ENCODE measurements at regions not wholly inside any gene's neighbourhood (a gene's known extent, or its start where the extent isn't known, plus 50 kb on each side); places are given as distances from the start of the nearest gene placed in this dataset.

DNA sequence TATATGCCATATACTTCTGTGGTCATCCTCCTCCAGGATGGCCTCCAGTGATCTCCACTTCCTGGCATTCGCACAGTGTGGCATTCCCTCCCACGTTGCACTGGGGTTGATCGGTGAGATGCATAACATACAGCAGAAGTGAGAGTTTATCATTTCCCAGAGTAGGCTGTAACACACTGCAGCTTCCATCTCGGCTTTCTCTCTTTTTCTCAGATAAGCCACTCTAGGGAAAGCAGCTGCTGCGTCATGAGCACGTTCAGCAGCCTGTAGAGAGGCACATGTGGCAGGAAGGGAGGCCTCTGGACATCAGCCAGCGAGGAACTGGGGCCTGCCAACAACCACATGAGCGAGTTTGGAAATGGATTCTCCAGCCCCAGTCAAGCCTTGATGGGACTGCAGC, 807.1 kb downstream of the DIAPH3 start:
- DNase-seq: peak; percentile 77
- no peaks in the 10 kb centered on the region for H3K36me3 ChIP-seq (ENCODE audit: low read depth, missing control alignments)
- 30 to 49% methylated on average over 8 of the region's 8 CpGs for WGBS, 2 donors
- H3K27me3 ChIP-seq: no peaks in the 10 kb centered on the region
- TF ChIP-seq POLR2A (IDR thresholded peaks at IDR 0.05): no peak
- TF ChIP-seq, protein P1, sequence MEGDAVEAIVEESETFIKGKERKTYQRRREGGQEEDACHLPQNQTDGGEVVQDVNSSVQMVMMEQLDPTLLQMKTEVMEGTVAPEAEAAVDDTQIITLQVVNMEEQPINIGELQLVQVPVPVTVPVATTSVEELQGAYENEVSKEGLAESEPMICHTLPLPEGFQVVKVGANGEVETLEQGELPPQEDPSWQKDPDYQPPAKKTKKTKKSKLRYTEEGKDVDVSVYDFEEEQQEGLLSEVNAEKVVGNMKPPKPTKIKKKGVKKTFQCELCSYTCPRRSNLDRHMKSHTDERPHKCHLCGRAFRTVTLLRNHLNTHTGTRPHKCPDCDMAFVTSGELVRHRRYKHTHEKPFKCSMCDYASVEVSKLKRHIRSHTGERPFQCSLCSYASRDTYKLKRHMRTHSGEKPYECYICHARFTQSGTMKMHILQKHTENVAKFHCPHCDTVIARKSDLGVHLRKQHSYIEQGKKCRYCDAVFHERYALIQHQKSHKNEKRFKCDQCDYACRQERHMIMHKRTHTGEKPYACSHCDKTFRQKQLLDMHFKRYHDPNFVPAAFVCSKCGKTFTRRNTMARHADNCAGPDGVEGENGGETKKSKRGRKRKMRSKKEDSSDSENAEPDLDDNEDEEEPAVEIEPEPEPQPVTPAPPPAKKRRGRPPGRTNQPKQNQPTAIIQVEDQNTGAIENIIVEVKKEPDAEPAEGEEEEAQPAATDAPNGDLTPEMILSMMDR (IDR thresholded peaks at IDR 0.05): no peak
- H3K27ac ChIP-seq: no peak overlapping the region
- H3K4me1 ChIP-seq: no peaks in the 10 kb centered on the region
- H3K9me3 ChIP-seq: no peaks in the 10 kb centered on the region
- intact Hi-C loops (cut with DNase I; ENCODE audit: low total_unique reads): no loop called here
- H3K4me3 ChIP-seq: no peak overlapping the region

DNA sequence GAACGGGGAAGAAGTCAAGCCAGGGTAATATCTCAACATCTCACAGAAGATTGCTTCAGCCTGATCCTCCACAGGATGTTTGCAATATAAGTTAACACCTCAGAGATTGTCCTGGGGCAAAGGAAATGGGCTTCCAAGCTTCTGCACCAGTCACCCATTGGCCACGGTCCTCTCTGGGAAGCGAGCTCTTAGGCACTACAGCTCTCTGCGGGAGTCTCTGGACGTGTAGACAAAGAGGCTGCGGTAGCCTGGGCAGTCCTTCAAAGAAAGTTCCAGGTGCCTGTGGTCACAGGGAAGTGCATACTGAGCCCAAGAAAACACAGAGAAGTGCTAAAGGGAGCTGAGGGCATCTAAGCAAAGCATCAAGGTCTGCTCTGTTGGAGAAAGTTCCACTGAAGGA, 805.7 kb downstream of the DIAPH3 start:
- H3K4me3 ChIP-seq: no peak overlapping the region
- H3K36me3 ChIP-seq (ENCODE audit: low read depth, missing control alignments): no peaks in the 10 kb centered on the region
- TF ChIP-seq, protein P1 (IDR thresholded peaks at IDR 0.05): no peak
- no peak for TF ChIP-seq POLR2A (IDR thresholded peaks at IDR 0.05)
- no peak overlapping the region for H3K27ac ChIP-seq
- DNase-seq: no peak
- H3K27me3 ChIP-seq: no peaks in the 10 kb centered on the region
- no peaks in the 10 kb centered on the region for H3K4me1 ChIP-seq
- 90 to 92% methylated on average over 6 of the region's 6 CpGs for WGBS, 2 donors
- intact Hi-C loops (cut with DNase I; ENCODE audit: low total_unique reads): no loop called here
- H3K9me3 ChIP-seq: no peaks in the 10 kb centered on the region

DNA sequence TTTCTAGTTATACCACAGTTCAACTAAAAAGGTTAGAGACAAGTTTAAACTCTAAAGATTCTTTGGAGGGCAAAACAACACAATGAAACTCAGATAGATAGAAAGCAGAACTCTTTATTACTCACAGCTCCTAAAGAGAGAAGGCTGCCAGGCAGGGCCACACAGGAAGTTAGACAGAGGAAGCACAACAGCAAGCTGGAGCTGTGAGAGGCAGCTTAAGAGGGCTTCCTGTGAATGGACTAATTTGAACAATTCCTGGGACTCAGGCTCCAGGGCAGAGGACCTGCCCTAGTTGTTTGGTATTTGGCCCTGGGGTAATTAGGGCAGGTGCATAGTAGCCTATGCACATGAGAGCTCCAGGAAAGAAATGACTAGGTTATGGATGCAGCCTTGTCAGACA, 803.6 kb downstream of the DIAPH3 start:
- DNase-seq: no peak

DNA sequence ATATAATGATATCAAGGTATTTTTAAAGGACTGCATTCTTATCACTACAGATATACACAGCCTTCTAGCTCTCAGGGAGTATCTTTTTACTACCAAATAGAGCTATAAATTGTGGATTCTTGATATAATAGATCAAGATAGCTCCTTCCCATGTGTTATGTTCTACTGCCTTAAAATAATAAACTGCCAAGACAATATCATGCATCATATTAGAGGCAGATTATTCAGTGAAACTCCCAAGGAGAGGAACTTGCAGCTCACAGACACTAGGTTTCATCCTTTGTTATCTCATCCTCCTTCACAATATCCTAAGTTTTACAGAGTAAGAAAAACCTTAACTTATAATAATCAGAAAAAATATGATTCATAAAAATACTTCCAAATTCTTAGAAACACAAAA, 802.8 kb downstream of the DIAPH3 start:
- Histone ChIP-seq H3K27me3 (no peaks in the 10 kb centered on the region), H3K4me1 (no peaks in the 10 kb centered on the region), H3K27ac (no peak overlapping the region), H3K9me3 (no peaks in the 10 kb centered on the region), H3K36me3 (ENCODE audit: low read depth, missing control alignments) (no peaks in the 10 kb centered on the region), H3K4me3 (no peak overlapping the region)
- intact Hi-C loops (cut with DNase I; ENCODE audit: low total_unique reads): no loop called here
- no peak for TF ChIP-seq POLR2A (IDR thresholded peaks at IDR 0.05)
- TF ChIP-seq, protein P1 (IDR thresholded peaks at IDR 0.05): no peak
- DNase-seq: no peak

More for the DNA sequence above, 803.6 kb downstream of the DIAPH3 start:
- no peak for TF ChIP-seq POLR2A (IDR thresholded peaks at IDR 0.05)
- TF ChIP-seq, protein P1 (IDR thresholded peaks at IDR 0.05): no peak
- Histone ChIP-seq H3K4me1 (no peaks in the 10 kb centered on the region), H3K9me3 (no peaks in the 10 kb centered on the region), H3K4me3 (no peak overlapping the region), H3K27ac (no peak overlapping the region), H3K36me3 (ENCODE audit: low read depth, missing control alignments) (no peaks in the 10 kb centered on the region), H3K27me3 (no peaks in the 10 kb centered on the region)
- intact Hi-C loops (cut with DNase I; ENCODE audit: low total_unique reads): no loop called here

DNA sequence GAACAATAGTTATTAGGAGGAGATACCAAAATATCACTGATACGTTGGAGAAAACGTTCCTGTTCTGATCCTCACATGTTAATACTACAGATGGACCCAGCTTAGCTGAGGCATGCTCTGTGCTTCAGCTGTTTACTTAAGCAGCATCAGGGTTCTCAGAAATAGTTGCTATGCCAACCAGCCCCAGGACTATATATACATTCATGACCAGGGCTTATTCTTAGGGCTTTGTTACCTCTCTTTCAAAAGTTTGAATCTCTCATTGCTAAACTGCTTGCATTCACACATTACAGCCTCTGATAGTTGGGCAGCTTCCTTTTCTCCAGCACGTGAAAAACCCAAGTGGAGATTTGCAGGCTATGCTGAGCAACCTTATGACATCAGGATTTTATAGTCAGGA, 800.4 kb downstream of the DIAPH3 start:
- Histone ChIP-seq H3K9me3 (no peaks in the 10 kb centered on the region), H3K27ac (no peak overlapping the region), H3K27me3 (no peaks in the 10 kb centered on the region), H3K4me1 (no peaks in the 10 kb centered on the region), H3K36me3 (ENCODE audit: low read depth, missing control alignments) (no peaks in the 10 kb centered on the region), H3K4me3 (no peak overlapping the region)
- 62 to 68% methylated on average over 3 of the region's 3 CpGs for WGBS, 2 donors
- no peak for DNase-seq
- TF ChIP-seq, protein P1 (IDR thresholded peaks at IDR 0.05): no peak
- no peak for TF ChIP-seq POLR2A (IDR thresholded peaks at IDR 0.05)
- intact Hi-C loops (cut with DNase I; ENCODE audit: low total_unique reads): no loop called here
